ENCODE measurements at regions not wholly inside any gene's neighbourhood (a gene's known extent, or its start where the extent isn't known, plus 50 kb on each side); places are given as distances from the start of the nearest gene placed in this dataset.

- no peak for TF ChIP-seq CTCF (IDR thresholded peaks at IDR 0.05; ENCODE audit: unreplicated experiment)
- H3K9me3 Mint-ChIP-seq (ENCODE audit: unreplicated experiment): no peaks in the 10 kb centered on the region
- peaks cover 2% of the 10 kb centered on the region for H3K4me1 Mint-ChIP-seq (ENCODE audit: unreplicated experiment)
- H3K4me3 Mint-ChIP-seq (ENCODE audit: unreplicated experiment): no peak overlapping the region
- H3K27me3 Mint-ChIP-seq (ENCODE audit: unreplicated experiment): no peaks in the 10 kb centered on the region
- no peak overlapping the region for H3K27ac Mint-ChIP-seq (ENCODE audit: unreplicated experiment)
- DNase-seq (ENCODE audit: low spot score): no peak
- H3K36me3 Mint-ChIP-seq (ENCODE audit: low read depth, unreplicated experiment): no peaks in the 10 kb centered on the region
These were observed 105.5 kb upstream of the WAC start for GRCh38 chr10:28427376-28427775.

GRCh38 chr10:28429045-28429444, 103.9 kb upstream of the WAC start:
- Mint-ChIP-seq H3K27me3 (ENCODE audit: unreplicated experiment) (no peaks in the 10 kb centered on the region), H3K27ac (ENCODE audit: unreplicated experiment) (no peak overlapping the region)
- TF ChIP-seq CTCF (IDR thresholded peaks at IDR 0.05; ENCODE audit: unreplicated experiment): no peak

GRCh38 chr10:28429573-28430216, 103.2 kb upstream of the WAC start:
- Mint-ChIP-seq H3K27ac (ENCODE audit: unreplicated experiment) (no peak overlapping the region), H3K4me3 (ENCODE audit: unreplicated experiment) (no peak overlapping the region), H3K9me3 (ENCODE audit: unreplicated experiment) (no peaks in the 10 kb centered on the region), H3K36me3 (ENCODE audit: low read depth, unreplicated experiment) (no peaks in the 10 kb centered on the region), H3K4me1 (ENCODE audit: unreplicated experiment) (peaks cover 2% of the 10 kb centered on the region), H3K27me3 (ENCODE audit: unreplicated experiment) (no peaks in the 10 kb centered on the region)
- no peak for DNase-seq (ENCODE audit: low spot score)
- no peak for TF ChIP-seq CTCF (IDR thresholded peaks at IDR 0.05; ENCODE audit: unreplicated experiment)

More at GRCh38 chr10:28429045-28429444, 103.9 kb upstream of the WAC start:
- Mint-ChIP-seq H3K4me3 (ENCODE audit: unreplicated experiment) (no peak overlapping the region), H3K9me3 (ENCODE audit: unreplicated experiment) (no peaks in the 10 kb centered on the region), H3K36me3 (ENCODE audit: low read depth, unreplicated experiment) (no peaks in the 10 kb centered on the region), H3K4me1 (ENCODE audit: unreplicated experiment) (peaks cover 2% of the 10 kb centered on the region)
- no peak for DNase-seq (ENCODE audit: low spot score)

- no peak for TF ChIP-seq CTCF (IDR thresholded peaks at IDR 0.05; ENCODE audit: unreplicated experiment)
- no peak overlapping the region for H3K4me3 Mint-ChIP-seq (ENCODE audit: unreplicated experiment)
- H3K9me3 Mint-ChIP-seq (ENCODE audit: unreplicated experiment): no peaks in the 10 kb centered on the region
- no peaks in the 10 kb centered on the region for H3K36me3 Mint-ChIP-seq (ENCODE audit: low read depth, unreplicated experiment)
- H3K4me1 Mint-ChIP-seq (ENCODE audit: unreplicated experiment): peaks cover 2% of the 10 kb centered on the region
- no peak for DNase-seq (ENCODE audit: low spot score)
- H3K27me3 Mint-ChIP-seq (ENCODE audit: unreplicated experiment): no peaks in the 10 kb centered on the region
- H3K27ac Mint-ChIP-seq (ENCODE audit: unreplicated experiment): no peak overlapping the region
These were observed 101.8 kb upstream of the WAC start for GRCh38 chr10:28431139-28431538.

- Mint-ChIP-seq H3K4me1 (ENCODE audit: unreplicated experiment) (peaks cover 2% of the 10 kb centered on the region), H3K27ac (ENCODE audit: unreplicated experiment) (no peak overlapping the region), H3K9me3 (ENCODE audit: unreplicated experiment) (no peaks in the 10 kb centered on the region), H3K36me3 (ENCODE audit: low read depth, unreplicated experiment) (no peaks in the 10 kb centered on the region), H3K4me3 (ENCODE audit: unreplicated experiment) (no peak overlapping the region), H3K27me3 (ENCODE audit: unreplicated experiment) (no peaks in the 10 kb centered on the region)
- DNase-seq (ENCODE audit: low spot score): peak; percentile 54
- TF ChIP-seq CTCF (IDR thresholded peaks at IDR 0.05; ENCODE audit: unreplicated experiment): peak; percentile 75
These were observed 100.7 kb upstream of the WAC start for GRCh38 chr10:28432210-28432676.

Data from endothelial cell (in vitro differentiated cells).